ENCODE measurements at regions not wholly inside any gene's neighbourhood (a gene's known extent, or its start where the extent isn't known, plus 50 kb on each side); places are given as distances from the start of the nearest gene placed in this dataset.
"Not testable (repeated sequence)": the region's sequence is repeated elsewhere in the genome, so short reads cannot be mapped to it uniquely, and the experiment has no call there.

DNA sequence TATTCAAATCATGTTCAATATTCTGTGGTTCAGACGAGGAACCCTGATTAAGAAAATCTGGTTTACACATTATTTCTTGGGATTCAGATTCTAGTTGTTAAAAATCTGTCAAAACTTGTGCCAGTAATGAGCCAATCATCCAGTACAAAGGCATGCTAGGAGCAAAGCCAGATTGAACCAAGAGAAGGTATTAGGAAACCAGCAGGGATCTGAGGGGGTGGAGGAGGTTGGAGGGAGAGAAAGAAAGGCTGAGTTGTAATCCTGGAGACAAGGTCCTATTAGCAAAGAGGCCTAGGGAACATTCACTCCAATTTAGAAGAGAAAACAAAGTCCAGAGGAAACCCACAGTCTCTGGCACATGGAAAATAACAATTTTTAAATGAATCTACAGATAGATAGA is 352.9 kb downstream of the LTN1 start:
- no peak for DNase-seq

DNA sequence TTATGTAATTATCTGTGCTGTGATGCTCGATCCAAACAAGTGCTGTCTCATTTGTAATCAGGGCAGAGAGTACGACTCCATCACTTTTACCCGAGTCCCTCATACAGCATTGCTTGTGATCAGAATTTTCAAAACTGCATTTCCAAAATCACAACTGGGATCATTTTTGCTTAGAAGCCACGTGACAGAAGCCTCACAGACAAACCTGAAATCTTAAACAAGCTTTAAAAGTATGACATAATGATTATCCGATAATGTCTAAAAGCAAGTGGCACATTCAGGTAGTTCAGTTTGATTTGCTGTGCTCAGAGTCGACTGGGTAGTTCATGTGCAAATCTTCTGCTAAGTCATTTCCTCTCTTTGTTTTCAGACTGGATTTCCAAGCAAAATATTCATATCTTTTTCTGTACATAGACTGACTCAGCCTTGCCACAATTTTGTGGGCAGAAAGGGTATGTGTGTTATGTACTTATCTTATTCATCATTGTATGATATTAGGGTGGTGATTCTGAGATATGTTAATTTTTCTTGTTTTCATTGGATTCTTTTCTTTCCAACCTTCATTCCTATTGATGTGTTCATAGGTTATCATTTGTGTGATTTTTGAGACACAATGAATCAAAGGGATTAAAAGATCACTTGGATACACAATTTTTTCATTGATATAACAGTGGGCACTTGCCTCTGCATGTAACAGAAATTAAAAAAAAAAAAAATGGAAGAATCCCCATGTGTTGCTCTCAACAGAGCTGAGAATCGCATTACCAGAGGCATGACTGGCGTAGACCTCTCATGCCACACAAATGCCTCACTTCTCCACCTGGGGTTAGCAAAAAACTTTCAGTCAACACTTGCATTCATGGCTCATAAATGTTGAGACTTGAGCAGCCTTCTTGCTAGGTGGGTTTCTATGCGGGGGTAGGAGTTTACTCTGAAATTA is 355.7 kb downstream of the LTN1 start:
- DNase-seq, result no peak

- no peak for DNase-seq
Measured at GRCh38 chr21:28635541-28635940, 357.1 kb downstream of the LTN1 start.

GRCh38 chr21:28633839-28634555 is 358.7 kb downstream of the LTN1 start:
- DNase-seq, result no peak

DNA sequence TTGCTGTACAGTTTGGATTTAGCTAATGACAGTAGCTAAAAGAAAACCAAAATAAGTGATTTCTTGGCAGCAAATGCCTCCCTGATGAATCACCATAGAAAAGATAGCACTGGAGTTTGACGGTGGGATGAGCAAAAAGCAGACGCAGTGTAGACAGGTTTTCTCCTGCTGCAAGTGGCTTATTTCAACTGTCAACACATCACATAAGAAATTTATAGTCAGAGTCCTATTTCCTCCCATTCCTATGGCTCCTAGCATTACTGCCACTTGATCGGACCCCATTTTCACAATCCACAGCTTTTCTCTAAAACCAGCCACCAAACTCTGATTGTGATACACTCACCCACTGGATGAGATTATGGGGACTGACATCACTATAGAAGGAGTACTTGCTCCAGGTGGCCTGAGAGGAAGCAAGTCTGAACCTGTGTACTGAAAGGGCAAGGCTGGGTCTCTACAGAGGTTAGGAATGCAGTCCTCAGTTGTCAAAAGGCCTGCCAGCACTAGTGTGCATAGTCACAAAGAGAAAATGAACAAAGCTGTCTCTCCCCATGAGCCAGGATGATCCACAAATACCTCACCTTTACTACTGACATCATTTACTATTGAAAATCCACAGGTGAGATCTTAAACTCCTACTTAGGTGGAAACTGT is 359.8 kb downstream of the LTN1 start:
- DNase-seq, result no peak

GRCh38 chr21:28627691-28628090 is 365.0 kb downstream of the LTN1 start:
- no peak for DNase-seq

DNA sequence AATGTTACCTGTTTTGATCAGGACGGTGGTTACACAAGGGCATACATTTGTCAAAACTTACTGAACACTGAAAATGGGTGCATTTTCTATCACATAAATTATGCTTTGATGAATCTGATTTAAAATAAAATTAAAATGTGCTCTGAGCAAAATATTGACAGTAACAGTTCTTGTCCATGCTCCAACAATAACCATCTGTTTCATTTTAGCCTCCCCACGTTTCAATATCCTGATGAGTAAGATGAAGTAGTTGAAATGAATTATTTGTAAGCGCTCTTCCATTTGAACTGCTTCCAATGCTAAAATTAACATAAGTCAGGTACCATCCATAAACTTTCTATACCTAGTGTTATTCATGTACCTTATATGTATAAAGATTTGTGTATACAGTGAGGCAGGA is 365.4 kb downstream of the LTN1 start:
- no peak for DNase-seq

DNA sequence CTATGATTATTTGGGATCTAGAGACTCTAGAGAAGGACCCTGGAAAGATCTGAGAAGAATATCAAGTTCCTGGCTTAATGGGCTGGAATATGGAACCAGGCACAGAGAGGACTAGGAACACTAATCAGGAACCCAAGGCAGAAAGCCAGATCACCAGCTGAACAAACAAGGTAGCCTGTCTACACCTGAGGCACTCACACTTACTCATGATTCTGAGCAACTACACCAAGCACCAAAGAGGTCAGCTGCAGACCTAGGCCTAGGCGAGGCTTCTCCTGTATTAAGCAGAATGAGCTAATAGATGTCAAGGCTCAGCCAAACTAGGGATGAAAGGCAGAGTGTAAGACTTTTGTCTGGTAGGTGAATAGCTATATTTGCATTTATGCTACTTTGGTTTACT is 368.1 kb downstream of the LTN1 start:
- no peak for DNase-seq

- DNase-seq, result no peak
Measured at GRCh38 chr21:28617300-28617699, 375.4 kb downstream of the LTN1 start.

GRCh38 chr21:28615276-28615675 is 377.4 kb downstream of the LTN1 start:
- no peak for DNase-seq

DNA sequence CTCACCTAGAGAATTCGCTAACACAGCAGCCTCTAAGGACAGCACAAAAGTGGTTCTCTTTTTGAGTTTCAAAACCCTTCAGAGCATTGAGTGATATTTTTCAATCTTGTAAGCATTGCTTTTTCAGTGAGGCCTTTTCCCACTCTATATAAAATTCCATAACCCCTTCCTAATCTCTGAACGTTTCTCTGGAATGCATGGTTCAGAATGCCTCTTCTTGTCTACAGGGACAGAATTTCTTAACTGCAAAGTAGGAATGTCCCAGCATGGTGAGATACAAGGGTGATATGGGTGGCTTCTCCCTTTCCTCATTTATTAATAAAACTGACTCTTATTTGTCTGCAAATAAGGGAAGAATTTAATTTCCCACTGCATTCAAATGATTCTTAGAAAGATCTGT is 377.9 kb downstream of the LTN1 start:
- DNase-seq, result no peak

DNA sequence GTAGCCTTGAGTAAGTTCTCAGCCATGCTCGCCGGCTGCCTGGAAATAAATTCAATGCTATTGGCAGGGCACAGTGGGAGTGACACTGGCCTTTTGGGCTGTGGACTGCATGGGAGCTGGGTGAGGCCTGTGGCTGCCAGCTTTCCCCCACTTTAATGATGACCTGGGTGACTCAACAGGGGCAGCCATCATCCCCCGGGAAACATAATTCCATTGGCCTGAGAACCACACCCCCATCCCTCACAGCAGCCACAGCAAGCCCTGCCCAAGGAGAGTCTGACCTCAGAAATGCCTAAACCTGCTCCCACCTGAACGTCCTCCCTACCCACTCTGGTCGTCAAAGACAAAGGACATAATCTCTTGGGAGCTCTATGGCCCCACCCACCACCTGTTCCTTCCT is 384.0 kb downstream of the LTN1 start:
- no peak for DNase-seq

- no peak for DNase-seq
Measured at GRCh38 chr21:28607545-28607944, 385.1 kb downstream of the LTN1 start.

GRCh38 chr21:28604946-28605537 is 387.6 kb downstream of the LTN1 start:
- DNase-seq, result peak in 1 of 2 donors; percentile 55

DNA sequence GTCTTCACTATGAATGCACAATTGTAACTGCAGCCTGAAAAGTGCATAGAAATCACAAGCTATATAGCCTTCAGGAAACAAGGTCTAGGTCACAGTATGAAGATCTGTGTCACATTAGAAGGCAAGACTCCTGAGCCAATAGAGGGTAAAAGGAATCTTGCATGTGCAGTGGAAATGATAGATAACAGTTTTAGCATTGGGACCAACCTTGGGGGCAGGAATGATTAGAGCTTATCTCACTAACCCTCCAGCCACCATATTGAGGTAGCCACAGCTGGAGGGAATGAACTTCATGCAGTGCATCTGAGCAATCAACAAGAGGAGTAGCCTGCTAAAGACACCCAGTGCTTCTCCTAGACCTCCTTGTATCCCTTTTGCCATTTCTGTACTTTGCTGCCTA is 390.1 kb downstream of the LTN1 start:
- DNase-seq, result no peak

GRCh38 chr21:28598214-28598613 is 394.5 kb downstream of the LTN1 start:
- DNase-seq, result no peak

- no peak for DNase-seq
Measured at GRCh38 chr21:28592205-28592865, 400.3 kb downstream of the LTN1 start.

DNA sequence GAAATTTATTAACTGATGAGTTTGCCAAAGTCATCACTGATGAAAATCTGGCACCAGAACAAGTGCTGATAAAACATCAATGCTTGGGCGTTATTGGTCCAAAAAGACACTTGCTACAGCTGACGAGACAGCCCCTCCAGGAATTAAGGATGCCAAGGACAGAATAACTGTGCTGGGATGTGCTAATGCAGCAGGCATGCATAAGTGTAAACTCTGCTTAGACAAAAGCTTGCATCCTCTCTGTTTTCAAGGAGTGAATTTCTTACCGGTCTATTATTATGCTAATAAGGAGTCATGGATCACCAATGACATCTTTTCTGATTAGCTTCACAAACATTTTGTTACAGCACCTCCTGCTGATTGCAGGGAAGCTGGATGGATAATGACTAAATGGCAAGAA is 402.0 kb downstream of the LTN1 start:
- no peak for DNase-seq

DNA sequence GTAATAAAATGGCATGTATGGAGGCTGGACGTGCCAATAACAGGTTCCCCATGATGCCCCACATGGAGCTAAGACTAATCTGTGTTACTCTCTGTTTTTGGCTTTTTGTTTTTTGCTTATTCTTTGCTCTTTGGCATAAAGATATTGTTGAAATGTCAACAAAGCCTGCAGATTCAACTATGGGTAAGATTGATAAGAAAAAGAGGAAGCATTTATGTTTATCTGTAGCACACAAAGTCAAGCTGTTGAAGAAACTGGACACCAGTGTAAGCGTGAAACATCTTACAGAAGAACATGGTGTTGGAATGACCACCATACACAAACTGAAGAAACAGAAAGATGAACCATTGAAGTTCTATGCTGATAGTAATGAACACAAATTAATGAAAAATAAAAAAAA is 402.7 kb downstream of the LTN1 start:
- DNase-seq, result no peak

GRCh38 chr21:28588997-28589396 is 403.7 kb downstream of the LTN1 start:
- DNase-seq, result no peak

DNA sequence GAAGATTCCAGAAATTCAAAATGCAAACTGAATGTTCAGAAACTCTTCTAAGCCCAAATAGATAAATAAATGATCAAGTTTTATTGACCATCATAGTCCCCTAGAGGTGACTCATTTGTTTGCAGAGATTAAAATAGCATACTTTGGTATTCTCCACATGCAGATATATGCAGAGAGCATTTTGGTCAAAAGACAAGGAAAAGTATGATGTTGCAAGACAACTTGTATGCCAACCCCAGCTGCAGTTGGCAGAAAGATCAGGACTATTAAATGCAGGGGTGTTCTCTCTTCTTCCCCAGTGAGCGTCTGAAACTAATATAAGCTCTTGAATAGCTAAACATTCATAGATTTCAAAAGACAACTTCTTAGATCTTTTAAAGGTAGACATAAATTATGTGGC is 404.9 kb downstream of the LTN1 start:
- no peak for DNase-seq

- no peak for DNase-seq
Measured at GRCh38 chr21:28581976-28582375, 410.7 kb downstream of the LTN1 start.

- DNase-seq, result not testable (repeated sequence)
Measured at GRCh38 chr21:28581311-28581731, 411.4 kb downstream of the LTN1 start.
